NCI-H1092 treated with DMSO at 0.1 percent for 48 hours (cell line): ENCODE measurements at regions not wholly inside any gene's neighbourhood (a gene's known extent, or its start where the extent isn't known, plus 50 kb on each side); places are given as distances from the start of the nearest gene placed in this dataset.

Source experiments
- DNase-seq: peaks from one replicate; lab custom pipeline; 2025; lab: John Stamatoyannopoulos, UW

DNA sequence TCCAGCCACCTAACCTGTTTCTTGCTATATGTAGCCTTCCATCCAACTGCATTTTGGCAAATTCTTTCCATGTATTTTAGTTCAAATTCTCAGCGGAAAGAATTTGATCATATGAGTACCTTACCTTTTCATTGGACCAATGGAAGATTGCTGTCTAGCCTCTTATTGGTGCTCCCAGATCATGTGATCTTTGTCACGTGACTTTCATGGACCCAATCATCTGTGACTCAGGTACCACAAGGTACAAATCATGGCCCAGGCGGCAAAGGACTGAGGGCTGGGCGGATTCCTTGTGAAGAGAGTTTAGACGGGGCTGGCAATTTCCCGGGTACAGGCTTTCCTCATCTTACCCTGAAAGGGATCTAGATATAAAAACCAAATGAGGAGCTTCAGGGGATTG lies 85.9 kb upstream of the TBX20 start:
- no peak for DNase-seq

DNA sequence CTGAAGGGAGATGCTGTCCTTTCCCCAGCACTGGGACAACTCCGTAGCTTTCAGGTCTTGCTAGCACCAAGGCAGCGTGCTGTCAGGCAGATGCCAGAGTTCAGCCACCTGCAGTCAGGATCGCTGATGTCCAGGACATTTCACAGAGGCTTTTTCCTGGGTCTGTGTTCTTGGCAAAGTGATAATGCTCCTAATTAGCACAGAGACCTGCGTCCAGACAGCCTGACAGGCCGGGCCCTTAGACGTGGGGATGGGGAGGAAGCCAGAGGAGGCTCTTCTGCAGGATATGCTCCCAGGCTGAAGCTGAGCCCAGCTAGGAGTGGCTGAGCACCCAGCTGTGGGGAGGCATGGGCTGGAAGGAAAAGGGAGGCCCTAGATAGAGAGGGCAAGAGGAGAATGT lies 82.5 kb upstream of the TBX20 start:
- no peak for DNase-seq

DNA sequence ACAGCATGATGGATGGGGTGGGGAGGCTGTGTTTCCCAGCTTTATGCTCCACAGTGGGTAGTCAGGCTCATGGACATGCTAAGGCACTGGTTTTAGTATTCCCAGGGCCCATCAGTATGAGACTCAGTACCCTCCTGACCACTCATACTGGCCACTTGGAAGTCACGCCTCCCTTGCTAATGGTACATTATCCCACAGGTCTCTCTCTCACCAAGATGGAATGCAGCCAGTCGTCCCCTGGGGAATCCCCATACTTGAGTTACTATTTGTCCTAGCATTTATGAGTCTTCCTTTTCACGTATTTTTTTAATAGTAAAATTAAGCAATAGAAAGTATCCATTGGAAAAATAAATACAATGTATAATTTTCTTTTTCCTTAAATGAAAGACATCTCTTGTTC lies 80.6 kb upstream of the TBX20 start:
- no peak for DNase-seq

DNA sequence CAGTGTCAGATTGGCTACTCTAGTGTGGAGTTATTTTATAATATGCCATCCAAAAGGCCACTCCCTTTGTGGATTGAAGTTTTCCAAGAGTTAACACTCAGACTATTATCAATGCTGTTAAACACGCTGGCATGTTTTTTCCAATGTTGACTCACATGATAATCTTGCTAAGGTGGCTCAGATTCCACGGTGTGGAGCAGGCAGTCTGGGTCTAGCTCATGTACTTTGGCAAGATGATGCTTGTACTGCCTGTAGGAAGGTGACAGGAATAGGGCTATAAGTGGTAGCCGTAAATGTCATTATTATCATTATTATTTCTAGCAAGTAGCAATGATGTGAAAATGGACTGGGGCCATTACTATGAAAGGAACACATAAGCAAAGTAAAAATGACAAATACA lies 79.4 kb upstream of the TBX20 start:
- DNase-seq: no peak

DNA sequence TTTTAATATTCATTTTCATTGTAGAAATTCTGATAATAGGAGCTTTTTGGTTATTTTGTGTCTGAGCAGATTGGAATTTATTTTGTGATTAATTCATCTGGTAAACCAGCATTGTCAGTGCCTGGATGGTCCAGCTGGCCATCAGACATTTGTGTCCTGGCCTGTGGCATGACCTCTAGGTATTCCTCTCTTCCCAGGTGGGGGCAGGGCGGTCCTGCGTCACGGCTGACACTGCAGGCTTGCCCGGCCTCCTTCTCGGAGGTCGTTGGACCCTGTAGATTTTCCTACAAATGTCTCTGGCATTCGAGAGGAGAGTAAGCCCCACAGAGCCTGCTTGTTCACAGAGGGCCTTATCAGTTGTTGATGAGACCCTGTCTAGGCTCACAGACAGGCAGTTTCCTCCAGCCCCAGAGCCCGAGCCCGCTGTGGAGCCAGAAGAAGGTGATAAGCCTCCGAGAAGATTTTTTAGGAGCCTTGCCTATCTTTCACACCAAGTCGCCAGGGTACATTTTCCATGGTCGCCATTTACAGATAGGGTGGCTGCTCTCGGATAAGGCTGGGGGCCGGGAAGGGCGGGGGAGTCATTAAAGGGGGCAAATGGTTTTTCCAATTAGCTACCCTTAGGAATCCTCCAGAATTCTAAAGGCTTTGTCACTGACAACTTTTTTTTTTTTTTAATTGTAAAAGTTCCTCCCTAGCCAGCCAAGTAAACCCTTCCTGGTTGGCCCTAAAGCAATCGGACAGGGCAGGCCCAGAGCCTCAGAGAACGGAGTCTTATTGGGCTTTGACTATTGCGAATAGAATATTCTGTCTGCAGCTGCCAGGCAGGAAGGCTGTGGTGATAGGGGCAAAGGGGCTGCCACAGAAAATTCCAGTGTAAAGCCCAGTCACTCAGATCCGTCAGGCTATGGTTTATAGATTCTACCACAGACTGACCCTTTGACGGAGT lies 78.1 kb upstream of the TBX20 start:
- no peak for DNase-seq

DNA sequence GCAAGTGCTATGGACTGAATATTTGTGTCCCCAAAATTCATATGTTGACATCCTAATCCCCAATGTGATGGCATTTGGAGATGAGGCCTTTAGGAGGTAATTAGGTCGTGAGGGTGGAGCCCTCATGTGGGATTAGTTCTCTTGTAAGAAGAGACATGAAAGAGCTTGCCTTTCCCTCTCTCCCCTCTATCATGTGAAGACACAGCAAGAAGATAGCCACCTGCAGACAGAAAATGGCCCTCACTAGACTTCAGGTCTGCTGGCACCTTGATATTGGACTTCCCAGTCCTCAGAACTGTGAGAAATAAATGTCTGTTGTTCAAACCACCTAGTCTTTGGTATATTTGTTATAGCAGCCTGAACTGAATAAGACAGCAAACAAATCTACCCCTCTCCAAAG lies 75.1 kb upstream of the TBX20 start:
- no peak for DNase-seq

DNA sequence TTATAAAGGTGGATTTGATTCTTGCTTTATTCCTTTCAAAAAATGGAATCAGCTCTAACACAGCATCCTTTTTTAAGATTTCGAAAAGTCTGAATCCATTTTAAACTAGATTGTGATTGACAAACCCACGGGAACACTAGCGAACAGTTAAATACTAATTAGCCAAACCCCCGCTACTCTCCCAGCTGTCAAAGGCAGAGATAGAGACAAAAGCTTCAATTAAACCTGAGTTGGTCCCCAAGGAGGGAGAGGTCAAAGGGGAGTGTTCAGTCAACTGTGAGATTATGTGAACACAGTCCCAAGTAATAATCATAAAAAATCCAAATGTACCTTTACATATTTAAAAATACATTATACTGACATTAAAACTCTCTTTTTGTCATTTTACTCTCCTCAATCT lies 65.7 kb upstream of the TBX20 start:
- DNase-seq: no peak

DNA sequence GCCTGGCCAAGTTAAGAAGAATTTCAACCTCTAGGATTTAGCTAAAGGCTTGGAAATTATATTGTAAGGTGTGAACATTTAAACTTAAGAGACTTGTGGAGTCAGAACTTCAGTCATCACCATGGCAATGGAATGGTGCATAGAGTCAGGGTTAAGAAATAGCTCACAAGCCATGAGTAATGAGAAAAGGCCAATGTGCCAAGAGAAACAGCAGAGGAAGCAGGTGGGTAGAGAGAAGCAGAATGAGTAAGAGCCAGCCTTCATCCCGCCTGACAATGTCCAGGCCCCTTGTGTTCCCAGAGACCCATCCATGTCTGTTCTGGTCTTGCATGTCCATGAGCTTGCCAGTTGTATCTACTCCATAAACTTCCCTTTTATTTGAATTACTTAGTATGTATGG lies 62.6 kb upstream of the TBX20 start:
- DNase-seq: no peak

DNA sequence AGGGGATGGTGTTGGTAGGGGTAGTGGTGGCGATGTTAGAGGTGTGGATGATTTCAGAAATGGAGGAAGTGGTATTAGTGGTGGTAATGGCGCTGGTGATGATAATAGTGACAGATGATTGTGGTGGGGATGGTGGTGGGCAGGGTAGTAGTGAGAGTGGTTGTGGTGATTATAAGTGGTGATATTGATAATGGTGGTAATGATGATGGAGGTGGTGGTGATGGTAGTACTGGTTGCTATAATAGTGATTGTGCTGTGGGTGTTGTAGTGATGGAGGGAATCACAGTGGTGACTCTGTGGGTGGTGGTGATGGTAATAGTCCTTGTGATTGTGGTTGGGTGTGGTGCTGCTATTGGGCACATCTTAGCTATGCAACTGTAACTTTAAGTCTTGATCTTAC lies 61.6 kb upstream of the TBX20 start:
- no peak for DNase-seq

DNA sequence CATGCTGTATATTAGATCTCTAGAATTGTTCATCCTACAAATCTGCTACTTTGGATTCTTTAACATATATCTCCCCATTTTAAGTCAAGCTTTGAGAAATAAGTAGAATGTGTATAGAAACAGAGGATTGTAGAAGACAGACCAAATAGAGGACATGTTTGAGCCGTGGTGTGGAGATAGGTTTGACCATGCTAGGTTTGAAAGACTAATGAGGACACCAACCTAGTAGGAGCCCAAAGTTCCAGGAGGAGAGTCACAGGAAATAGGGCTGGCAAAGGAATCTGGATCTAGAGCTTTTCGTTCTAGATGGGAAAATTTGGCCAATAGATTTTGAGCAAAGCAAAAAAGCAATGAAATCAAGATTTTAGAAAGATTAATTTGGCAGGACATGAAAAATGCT lies 60.5 kb upstream of the TBX20 start:
- DNase-seq: no peak

DNA sequence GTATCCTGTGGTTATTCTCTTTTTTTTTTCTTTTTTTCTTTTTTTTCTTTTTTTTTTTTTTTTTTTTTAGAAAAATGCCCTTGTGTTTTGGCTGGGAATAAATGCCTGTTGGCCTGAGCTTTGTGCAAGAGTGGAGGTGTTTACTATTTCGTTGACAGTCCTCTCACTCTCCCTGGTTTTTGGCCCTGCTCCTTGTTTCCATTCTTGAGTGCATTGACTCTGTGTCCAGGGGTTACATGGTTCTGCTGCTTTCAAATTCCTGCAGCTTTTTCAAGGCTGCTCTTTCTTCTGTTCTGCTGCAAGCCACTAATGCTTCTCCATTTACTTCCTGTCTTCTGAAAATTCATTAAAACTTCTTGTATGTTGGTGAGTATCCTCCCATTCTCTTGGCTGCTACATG lies 59.7 kb upstream of the TBX20 start:
- DNase-seq: no peak
